ENCODE measurements at regions not wholly inside any gene's neighbourhood (a gene's known extent, or its start where the extent isn't known, plus 50 kb on each side); places are given as distances from the start of the nearest gene placed in this dataset.
A peak's percentile ranks its signal among the peaks of the same experiment; 100 is the strongest.

DNA sequence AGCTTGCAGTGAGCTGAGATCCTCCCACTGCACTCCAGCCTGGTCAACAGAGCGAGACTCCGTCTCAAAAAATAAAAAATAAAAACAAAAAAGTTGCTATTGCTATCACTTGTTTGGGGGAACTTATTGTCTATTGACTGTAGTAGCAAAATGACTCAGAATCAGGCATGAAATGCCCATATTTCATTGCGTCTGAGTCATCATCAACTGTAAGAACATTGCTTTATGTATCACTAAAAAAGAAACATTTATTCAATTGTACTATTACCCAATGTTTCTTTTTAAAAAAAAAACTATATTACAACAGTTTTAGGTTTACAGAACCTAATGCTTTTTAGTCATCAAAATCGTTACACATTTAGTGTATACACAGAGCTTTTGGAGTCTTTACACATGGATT, 91.0 kb upstream of the FMN2 start:
- DNase-seq: peak; percentile 56

DNA sequence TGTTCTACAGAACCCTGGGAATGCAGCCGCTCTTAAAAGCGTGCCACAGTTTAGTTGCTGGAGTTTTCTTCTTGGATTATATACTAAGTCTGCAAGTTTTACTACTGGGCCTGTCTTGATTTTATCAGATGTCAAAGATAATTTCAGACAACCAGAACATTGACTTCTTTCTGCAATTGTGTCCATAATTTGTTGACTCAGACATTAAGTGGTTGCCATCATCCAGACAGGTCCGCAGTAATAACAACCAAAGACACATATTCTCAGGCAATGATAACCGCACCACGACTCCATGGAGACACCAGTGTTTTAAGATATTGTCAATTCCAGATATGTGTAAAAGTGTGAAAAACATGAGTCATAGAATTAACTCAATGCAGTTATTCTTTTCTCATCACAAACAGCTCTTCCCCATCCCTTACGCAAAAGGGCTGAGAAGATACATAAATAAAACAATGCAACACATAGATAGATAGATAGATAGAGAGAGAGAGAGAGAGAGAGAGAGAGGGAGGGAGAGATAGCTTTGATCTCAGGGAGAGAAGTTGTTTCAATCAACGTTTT, 90.4 kb upstream of the FMN2 start:
- DNase-seq: peak; percentile 33

DNA sequence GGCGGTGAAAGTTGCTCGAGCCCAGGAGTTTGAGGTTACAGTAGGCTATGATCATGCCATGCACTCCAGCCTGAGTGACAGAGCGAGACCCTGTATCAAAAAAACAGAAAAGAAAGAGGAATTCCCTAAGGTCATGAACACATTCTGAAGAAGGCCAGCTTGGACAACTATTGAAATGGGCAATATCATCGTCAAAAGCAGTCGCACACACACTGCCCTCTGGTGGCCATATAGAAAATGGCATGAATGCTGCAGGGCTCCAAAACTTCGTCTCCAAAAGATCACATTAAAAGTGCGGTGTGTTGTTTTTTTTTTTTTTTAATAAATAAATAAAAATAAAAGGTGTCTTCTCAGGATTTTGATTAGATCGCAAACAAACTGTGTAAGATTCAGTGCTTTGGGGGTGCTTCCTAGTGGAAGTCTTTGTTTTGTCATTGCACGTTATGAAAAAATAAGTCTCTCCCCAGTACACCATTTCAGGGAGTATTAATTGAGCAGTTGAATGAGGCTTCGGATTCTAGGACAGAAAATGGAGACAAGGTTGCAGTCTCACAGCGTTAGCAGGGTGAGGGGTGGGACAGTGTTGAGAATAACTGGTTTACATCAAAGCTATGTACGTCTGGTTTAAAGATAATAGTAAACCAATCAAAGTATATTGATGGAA, 87.5 kb upstream of the FMN2 start:
- peak; percentile 22 for DNase-seq

DNA sequence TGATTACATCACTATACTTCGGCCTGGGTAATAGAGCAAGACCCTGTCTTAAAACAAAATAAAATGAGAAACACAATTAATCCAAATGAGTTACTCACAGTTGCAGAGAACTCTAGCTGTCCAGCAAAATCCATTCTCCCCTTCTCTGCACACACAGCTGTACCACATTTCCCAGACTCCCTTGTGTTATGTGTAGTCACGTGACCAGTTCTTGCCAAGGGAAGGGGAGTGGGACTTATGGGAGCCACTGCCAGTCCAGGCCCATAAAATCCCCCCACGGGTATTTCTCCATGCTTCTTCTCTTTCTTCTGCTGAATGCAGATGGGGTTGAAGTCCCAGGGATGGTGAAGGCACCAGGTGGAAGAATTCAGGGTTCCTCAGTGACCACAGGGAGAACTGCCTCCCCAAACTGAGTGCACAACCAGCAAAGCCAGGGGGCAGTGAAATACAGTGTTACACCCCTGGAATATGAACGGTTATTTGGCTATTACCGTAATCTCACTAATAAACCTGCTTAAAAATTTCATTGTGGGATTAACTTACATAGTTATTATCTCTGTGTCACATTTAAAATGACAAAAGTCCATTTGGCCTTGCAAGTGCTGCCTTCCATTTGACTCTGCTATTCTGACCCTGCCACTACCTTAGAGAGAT, 85.6 kb upstream of the FMN2 start:
- no peak for DNase-seq

DNA sequence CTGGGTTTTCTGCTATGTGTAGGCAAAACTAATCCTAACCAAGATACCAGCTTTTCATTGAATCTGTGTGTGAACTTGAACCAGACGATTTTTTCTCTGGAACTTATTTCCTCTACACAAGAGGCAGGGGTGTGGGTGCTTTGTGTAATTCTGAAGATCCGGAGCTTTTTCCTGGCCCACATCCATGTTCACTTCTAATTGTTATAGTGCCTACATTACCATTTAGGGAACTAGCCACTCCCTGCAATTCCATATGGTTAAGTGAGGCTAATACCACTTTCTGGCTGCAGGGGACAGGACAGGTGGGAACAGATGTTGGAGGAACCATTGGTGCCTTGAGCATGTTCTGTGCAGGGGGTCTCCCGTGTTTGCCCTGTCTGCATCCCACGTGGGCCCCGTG, 83.4 kb upstream of the FMN2 start:
- DNase-seq: no peak

DNA sequence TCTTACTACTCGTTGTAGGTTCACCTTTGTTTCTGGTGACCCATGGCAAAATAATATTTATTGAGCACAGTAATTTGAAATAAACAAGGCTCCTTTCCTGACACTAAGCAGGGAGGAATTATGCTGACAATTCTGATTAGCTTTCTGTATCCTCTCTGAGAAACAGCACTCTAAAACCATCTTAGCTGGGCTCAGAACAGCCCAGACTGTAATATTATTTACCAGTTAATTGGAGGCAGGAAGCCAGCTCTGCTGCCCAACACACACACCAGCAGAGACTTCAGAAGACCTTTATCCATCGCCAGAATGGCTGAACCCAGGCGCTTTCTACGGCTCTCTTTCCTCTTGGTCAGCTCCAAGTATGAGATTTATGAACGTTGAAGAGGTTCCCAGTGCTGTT, 77.6 kb upstream of the FMN2 start:
- DNase-seq: no peak

DNA sequence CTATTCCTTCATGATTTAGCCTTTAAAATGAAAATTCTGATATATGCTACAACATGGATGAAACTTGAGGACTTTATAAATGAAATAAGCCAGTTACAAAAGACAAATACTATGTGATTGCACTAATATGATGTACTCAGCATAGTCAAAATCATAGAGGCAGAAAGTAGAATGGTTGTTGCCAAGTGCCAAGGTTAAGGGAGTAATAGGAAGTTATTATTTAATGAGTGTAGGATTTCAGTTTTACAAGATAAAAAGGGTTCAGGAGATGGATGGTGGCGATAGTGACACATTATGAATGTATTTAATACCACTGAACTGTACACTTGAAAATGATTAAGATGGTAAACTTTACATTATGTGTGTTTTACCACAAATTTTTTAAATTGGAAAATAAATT, 73.1 kb upstream of the FMN2 start:
- no peak for DNase-seq

DNA sequence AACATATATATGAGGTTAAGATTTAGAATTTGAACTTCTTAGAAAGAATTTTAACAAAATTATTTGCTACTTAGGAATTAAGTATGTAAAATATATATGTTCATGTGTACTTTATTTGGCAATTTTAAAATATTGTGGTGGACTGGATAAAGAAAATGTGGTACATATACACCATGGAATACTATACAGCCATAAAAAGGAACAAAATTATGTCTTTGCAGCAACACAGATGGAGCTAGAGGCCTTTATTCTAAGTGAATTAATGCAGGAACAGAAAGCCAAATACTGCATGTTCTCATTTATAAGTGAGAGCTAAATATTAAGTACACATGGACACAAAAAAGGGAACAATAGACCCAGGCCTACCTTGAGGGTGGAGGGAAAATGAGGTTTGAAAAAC, 72.2 kb upstream of the FMN2 start:
- DNase-seq: no peak

DNA sequence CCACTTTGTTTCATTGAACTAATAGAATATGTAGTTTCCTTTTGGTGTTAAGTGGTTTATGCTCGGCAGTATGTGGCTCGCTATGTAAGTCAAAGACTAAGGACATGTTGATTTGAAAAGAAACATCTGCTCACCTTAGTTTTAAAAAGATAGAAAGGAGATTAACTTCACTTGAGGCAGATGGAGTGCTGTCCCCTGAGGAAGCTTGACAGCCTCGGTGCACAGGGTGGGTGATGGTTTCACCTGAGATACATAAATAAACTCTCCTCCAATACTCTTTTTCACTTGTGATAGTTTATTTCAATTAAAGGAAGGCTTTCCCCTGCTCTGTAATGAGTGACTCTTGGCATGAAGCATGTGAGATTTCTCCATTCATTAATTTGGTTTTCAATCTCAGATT, 70.8 kb upstream of the FMN2 start:
- no peak for DNase-seq

DNA sequence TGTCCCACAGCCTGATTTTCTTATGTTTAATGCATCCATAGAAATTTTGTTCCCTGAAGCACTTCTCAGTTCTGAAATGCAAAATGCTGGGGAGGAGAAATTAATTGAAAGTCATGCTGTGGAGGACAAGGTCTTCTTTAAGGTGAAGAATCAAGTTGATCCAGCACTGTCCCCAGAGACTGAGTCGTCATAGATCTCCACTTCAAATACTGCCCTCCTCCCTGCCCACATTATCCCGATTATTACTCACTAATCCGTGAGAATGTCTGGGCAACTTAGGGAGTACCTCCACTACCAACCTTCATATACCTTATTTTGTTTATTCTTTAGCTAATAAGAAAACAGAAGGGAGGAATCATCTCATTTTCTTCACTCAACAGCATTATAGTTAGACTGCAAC, 70.0 kb upstream of the FMN2 start:
- DNase-seq: no peak

DNA sequence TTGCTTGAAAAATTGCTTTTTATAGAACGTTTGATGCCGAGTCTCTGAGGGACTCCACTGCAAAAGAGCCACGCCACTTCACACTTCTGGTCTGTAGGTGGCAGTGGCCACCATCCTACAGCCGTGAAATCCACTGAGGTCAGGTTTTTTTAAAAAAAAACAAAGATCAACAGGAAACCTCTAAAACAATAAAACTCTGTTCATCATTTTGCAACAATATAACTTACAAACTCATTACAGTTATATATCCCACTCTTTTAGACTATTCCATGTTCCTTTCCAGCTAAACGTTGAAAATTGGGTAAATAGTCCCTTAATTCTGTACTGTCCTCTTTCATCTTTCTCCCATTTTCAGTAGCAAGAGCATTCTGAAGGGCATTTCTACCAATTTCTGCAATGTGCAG, 64.6 kb upstream of the FMN2 start:
- DNase-seq: peak; percentile 41

DNA sequence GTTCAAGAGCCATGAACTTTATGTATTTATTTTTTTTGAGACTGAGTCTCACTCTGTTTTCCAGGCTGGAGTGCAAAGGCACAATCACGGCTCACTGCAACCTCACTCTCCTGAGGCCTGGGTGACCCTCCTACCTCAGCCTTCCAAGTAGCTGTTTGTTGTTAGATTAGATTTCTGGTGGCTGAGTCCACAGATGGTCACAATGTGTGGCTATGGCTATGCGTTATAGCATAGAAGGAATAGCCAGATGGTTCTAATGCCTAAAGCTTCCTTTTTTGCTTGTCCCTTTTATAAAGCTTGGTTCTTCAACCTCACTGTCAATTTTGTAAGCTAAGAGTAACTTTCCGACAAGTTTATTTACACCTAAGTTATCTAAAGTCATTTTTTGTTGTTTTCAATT, 62.3 kb upstream of the FMN2 start:
- DNase-seq: no peak

DNA sequence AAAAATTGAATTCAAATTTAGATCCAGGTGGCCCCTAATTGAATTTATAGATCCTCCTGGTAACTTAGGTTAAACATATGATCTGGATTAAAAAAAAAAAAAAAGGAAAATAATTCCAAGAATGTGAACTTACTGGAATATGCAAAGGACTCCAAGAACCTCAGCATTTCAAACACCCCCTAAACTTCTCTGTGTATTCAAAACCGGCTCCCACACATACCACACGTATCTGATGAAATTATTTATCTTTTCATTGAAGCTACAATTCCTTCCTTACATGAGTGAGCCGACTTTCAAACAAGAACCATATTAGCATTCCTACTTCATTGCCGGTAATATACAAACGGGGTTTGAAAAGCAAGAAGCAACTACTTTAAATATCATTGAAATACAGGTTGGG, 61.4 kb upstream of the FMN2 start:
- no peak for DNase-seq

DNA sequence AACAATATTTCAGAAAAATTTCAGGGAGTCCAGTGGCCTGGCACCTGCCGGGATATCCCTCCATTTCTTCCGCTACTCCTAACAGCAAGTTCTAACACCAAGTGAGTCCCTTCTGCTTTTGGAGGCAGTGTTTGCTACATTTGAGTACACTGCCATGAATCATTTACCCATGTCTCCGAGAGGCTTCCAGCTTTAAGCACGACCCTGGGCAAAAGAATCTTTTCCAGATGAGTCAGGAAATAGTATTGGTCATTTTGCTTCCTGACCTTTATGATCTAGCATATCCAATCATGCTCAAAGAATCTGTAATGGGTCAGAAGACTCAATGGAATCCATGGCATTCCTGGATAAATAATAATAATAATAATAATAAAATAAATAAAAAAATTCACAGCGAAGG, 60.7 kb upstream of the FMN2 start:
- DNase-seq: no peak

DNA sequence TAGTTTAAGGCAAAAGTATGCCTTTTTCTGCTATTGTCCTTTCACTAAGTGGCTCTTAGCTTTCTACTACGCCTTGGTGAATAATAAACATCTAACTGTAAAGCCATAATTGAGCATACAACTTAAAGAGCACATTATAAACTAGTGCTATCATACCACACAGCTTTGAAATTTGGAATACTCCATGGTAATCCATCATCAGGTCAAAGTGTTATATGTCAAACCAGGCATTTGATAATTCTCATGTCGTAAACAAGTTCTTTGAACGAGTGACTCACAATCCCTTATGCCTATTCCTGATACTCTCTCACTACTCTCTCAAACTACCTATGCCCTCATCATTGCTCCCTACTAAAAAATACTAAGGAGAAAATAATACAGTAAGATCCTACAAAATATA, 60.3 kb upstream of the FMN2 start:
- no peak for DNase-seq

DNA sequence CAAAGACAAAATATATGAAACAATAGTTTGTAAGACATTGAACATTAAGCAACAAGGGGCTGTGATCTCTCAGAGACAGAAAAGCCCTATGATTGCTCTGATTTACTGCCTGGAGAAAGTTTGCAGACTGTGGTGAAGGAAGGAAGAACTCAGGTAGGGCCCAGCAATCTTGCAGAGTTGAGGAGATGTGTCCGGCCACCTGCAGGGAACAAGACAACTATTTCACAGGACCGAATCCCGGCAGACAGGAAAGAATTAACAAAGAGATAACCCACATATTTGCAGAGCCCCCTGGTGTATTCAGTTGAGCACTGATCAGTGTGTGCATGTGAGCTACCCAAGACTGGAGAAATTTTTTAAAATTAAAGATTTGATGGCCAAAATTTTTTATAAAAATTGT, 58.3 kb upstream of the FMN2 start:
- DNase-seq: no peak

DNA sequence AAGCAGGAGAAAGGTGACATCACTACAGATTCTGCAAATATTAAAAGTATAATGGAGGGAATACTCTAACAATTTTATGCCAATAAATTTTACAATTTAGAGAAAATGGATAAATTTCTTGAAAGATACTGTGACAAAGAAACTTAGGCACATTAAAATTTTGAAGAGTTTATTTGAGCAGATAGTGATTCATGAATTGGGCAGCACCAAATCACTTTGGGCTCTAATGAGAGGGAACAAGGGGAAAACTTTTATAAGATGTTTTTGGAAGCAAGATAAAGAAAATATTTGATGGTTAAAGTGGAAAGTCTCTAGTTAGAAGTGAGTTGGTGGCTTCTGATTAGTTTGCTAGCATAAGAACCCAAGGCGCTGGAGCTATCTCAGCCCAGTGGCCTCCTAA, 55.2 kb upstream of the FMN2 start:
- no peak for DNase-seq
